T-cell (primary cell): ENCODE measurements at regions not wholly inside any gene's neighbourhood (a gene's known extent, or its start where the extent isn't known, plus 50 kb on each side); places are given as distances from the start of the nearest gene placed in this dataset.

Experiments used
- ATAC-seq, 4 experiments: fragments of 200-7000 bp in 3 of 4; fragments of 150-1000 bp in 1 of 4; cut with Tn5 transposase; replicated peaks in 1 of 4; 1 replicate in 3 of 4; 2 replicates in 1 of 4; pipeline ENCODE4 v1.10.0; 2021; ENCODE audit warnings: moderate library complexity in 3 of 4, mild to moderate bottlenecking in 2 of 4, moderate number of reproducible peaks in 1 of 4
- CTCF ChIA-PET, 2 donors: fragments of 300-600 bp; sonication (Branson Sonifier 250); formaldehyde crosslinking; loops; one replicate each; lab custom pipeline; 2022; ENCODE audit warnings: antibody characterized with exemption in 2 of 2; lab: Charles Lee
- POLR2A ChIA-PET, 2 donors: fragments of 300-600 bp; sonication (Branson Sonifier 250); formaldehyde crosslinking; loops; one replicate each; lab custom pipeline; 2022; ENCODE audit warnings: antibody characterized with exemption in 2 of 2; lab: Charles Lee
- DNase-seq, 35 experiments: peaks; one replicate each; pipeline versions ENCODE4 v3.0.0 to v3.0.0-alpha.2; 2013 to 2023
- H3K27ac ChIP-seq: one replicate; pipeline ENCODE4 v1.5.1; 2013; ENCODE audit warnings: low read length
- H3K27me3 ChIP-seq, 2 experiments: replicated peaks in 1 of 2; 1 replicate in 1 of 2; 2 replicates in 1 of 2; pipeline versions ENCODE4 v1.6.1 to v1.7.0; 2013; ENCODE audit warnings: low read length in 1 of 2, mixed read lengths in 1 of 2; ENCODE audit not compliant: control insufficient read depth in 2 of 2, insufficient read depth in 2 of 2; ENCODE audit errors: extremely low read depth in 1 of 2
- H3K36me3 ChIP-seq, 2 donors: 1 replicate in 1 of 2; 2 replicates in 1 of 2; pipeline versions ENCODE4 v1.6.1 to v1.7.0; 2013; ENCODE audit warnings: low read length in 1 of 2; ENCODE audit not compliant: control insufficient read depth in 2 of 2, insufficient read depth in 1 of 2; ENCODE audit errors: extremely low read depth in 1 of 2
- H3K4me1 ChIP-seq, 2 experiments: 1 replicate in 1 of 2; 2 replicates in 1 of 2; pipeline versions ENCODE4 v1.6.1 to v1.7.0; 2013; ENCODE audit warnings: low read length in 2 of 2, mixed read lengths in 1 of 2; ENCODE audit not compliant: insufficient read depth in 2 of 2, control insufficient read depth in 1 of 2; ENCODE audit errors: extremely low read depth in 1 of 2
- H3K4me3 ChIP-seq, 2 donors: 1 replicate in 1 of 2; 2 replicates in 1 of 2; pipeline versions ENCODE4 v1.5.1 to v1.7.0; 2013; ENCODE audit warnings: mild to moderate bottlenecking in 2 of 2, low read length in 1 of 2, moderate library complexity in 1 of 2; ENCODE audit not compliant: control insufficient read depth in 1 of 2; ENCODE audit errors: extremely low read depth in 1 of 2
- H3K9me3 ChIP-seq: 2 replicates; pipeline ENCODE4 v1.7.0; 2013
- H3K27ac Mint-ChIP-seq, 2 donors: one replicate each; pipeline ENCODE4 v1.8.0; 2020 to 2021; ENCODE audit warnings: mild to moderate bottlenecking in 2 of 2, mixed read lengths in 2 of 2
- H3K27me3 Mint-ChIP-seq, 2 donors: one replicate each; pipeline ENCODE4 v1.8.0; 2021 to 2022; ENCODE audit warnings: mixed read lengths in 2 of 2
- H3K36me3 Mint-ChIP-seq: one replicate; pipeline ENCODE4 v1.8.0; 2021; ENCODE audit warnings: mixed read lengths
- H3K4me1 Mint-ChIP-seq, 3 donors: one replicate each; pipeline ENCODE4 v1.8.0; 2020 to 2022; ENCODE audit warnings: mixed read lengths in 3 of 3, mild to moderate bottlenecking in 1 of 3
- H3K4me3 Mint-ChIP-seq, 3 donors: one replicate each; pipeline ENCODE4 v1.8.0; 2020 to 2022; ENCODE audit warnings: mild to moderate bottlenecking in 3 of 3, mixed read lengths in 3 of 3, moderate library complexity in 3 of 3
- H3K9me3 Mint-ChIP-seq, 3 donors: one replicate each; pipeline ENCODE4 v1.8.0; 2020 to 2022; ENCODE audit warnings: mixed read lengths in 3 of 3
- WGBS: methylation state at CpG from one replicate; pipeline ENCODE4 v1.1.5; 2013; ENCODE audit warnings: missing lambda C conversion rate; ENCODE audit not compliant: insufficient coverage; 5-methylcytosine and 5-hydroxymethylcytosine counted together

- POLR2A ChIA-PET: no interaction called here
- WGBS: no CpG with 5 or more reads among the region's 2 CpGs
- no peaks in the 10 kb centered on the region for H3K9me3 ChIP-seq
- Mint-ChIP-seq H3K27me3 (peaks cover 4 to 9% of the 10 kb centered on the region in 2 donors), H3K36me3 (no peaks in the 10 kb centered on the region), H3K27ac (no peak overlapping the region), H3K4me1 (no peaks in the 10 kb centered on the region), H3K4me3 (no peak overlapping the region), H3K9me3 (no peaks in the 10 kb centered on the region)
- no peak for DNase-seq
- no peak overlapping the region for H3K4me3 ChIP-seq
- H3K27me3 ChIP-seq: no peaks in the 10 kb centered on the region
- H3K27ac ChIP-seq: no peak overlapping the region
- no peak for ATAC-seq
- H3K36me3 ChIP-seq: no peaks in the 10 kb centered on the region
- CTCF ChIA-PET: no interaction called here
- H3K4me1 ChIP-seq: no peaks in the 10 kb centered on the region
Measured at GRCh38 chr6:47116086-47116485, 74.0 kb upstream of the ADGRF1 start.

- H3K36me3 Mint-ChIP-seq: no peaks in the 10 kb centered on the region
- no peaks in the 10 kb centered on the region for H3K36me3 ChIP-seq
- DNase-seq: no peak
- no peaks in the 10 kb centered on the region for H3K27me3 ChIP-seq
- H3K9me3 Mint-ChIP-seq: no peaks in the 10 kb centered on the region
- H3K27me3 Mint-ChIP-seq: peaks cover 4 to 9% of the 10 kb centered on the region in 2 donors
- CTCF ChIA-PET: no interaction called here
- H3K27ac ChIP-seq: no peak overlapping the region
- H3K4me3 ChIP-seq: no peak overlapping the region
- H3K4me1 ChIP-seq: no peaks in the 10 kb centered on the region
- WGBS: 100% methylated on average over 1 of the region's 4 CpGs
- H3K4me1 Mint-ChIP-seq: no peaks in the 10 kb centered on the region
- no peaks in the 10 kb centered on the region for H3K9me3 ChIP-seq
- no peak overlapping the region for H3K4me3 Mint-ChIP-seq
- no peak for ATAC-seq
- POLR2A ChIA-PET: no interaction called here
- H3K27ac Mint-ChIP-seq: no peak overlapping the region
Measured at GRCh38 chr6:47114460-47114859, 72.3 kb upstream of the ADGRF1 start.

- ATAC-seq: no peak
- CTCF ChIA-PET: interaction anchor here in 1 of 2 donors (0.6 kb wide), 1 partner anchor 683 kb away, joined by 3 read pairs; no protein-coding TSS in a partner anchor
- peaks cover 5 to 11% of the 10 kb centered on the region in 2 donors for H3K27me3 Mint-ChIP-seq
- WGBS: no CpG with 5 or more reads among the region's 1 CpG
- H3K27ac Mint-ChIP-seq: no peak overlapping the region
- no peak for DNase-seq
- no peak overlapping the region for H3K4me3 Mint-ChIP-seq
- no peaks in the 10 kb centered on the region for H3K4me1 Mint-ChIP-seq
- H3K4me3 ChIP-seq: no peak overlapping the region
- H3K36me3 Mint-ChIP-seq: no peaks in the 10 kb centered on the region
- no peaks in the 10 kb centered on the region for H3K4me1 ChIP-seq
- no peak overlapping the region for H3K27ac ChIP-seq
- H3K27me3 ChIP-seq: no peaks in the 10 kb centered on the region
- no peaks in the 10 kb centered on the region for H3K36me3 ChIP-seq
- POLR2A ChIA-PET: no interaction called here
- H3K9me3 ChIP-seq: no peaks in the 10 kb centered on the region
- no peaks in the 10 kb centered on the region for H3K9me3 Mint-ChIP-seq
Measured at GRCh38 chr6:47112317-47112716, 70.2 kb upstream of the ADGRF1 start.

- WGBS: no CpG with 5 or more reads among the region's 1 CpG
- H3K4me1 ChIP-seq: no peaks in the 10 kb centered on the region
- ChIA-PET CTCF (no interaction called here), POLR2A (no interaction called here)
- Mint-ChIP-seq H3K4me3 (no peak overlapping the region), H3K27me3 (peaks cover 4 to 10% of the 10 kb centered on the region in 2 donors), H3K4me1 (no peaks in the 10 kb centered on the region), H3K36me3 (no peaks in the 10 kb centered on the region), H3K27ac (no peak overlapping the region), H3K9me3 (no peaks in the 10 kb centered on the region)
- no peaks in the 10 kb centered on the region for H3K27me3 ChIP-seq
- ATAC-seq: no peak
- H3K4me3 ChIP-seq: no peak overlapping the region
- no peak for DNase-seq
- H3K9me3 ChIP-seq: no peaks in the 10 kb centered on the region
- H3K27ac ChIP-seq: no peak overlapping the region
- H3K36me3 ChIP-seq: no peaks in the 10 kb centered on the region
Measured at GRCh38 chr6:47111685-47112084, 69.6 kb upstream of the ADGRF1 start.

GRCh38 chr6:47109281-47109680, 67.1 kb upstream of the ADGRF1 start:
- Mint-ChIP-seq H3K27ac (no peak overlapping the region), H3K27me3 (peaks cover 4% of the 10 kb centered on the region in 2 donors), H3K4me1 (no peaks in the 10 kb centered on the region), H3K4me3 (no peak overlapping the region), H3K9me3 (no peaks in the 10 kb centered on the region), H3K36me3 (no peaks in the 10 kb centered on the region)
- DNase-seq (no peak), ATAC-seq (no peak)
- POLR2A ChIA-PET: no interaction called here
- CTCF ChIA-PET: no interaction called here
- no peaks in the 10 kb centered on the region for H3K9me3 ChIP-seq
- H3K4me3 ChIP-seq: no peak overlapping the region
- H3K27ac ChIP-seq: no peak overlapping the region
- H3K27me3 ChIP-seq: no peaks in the 10 kb centered on the region
- no peaks in the 10 kb centered on the region for H3K4me1 ChIP-seq
- no CpG with 5 or more reads among the region's 2 CpGs for WGBS
- H3K36me3 ChIP-seq: no peaks in the 10 kb centered on the region

GRCh38 chr6:47106721-47107197, 64.6 kb upstream of the ADGRF1 start:
- ATAC-seq: no peak
- H3K27me3 ChIP-seq: no peaks in the 10 kb centered on the region
- H3K9me3 ChIP-seq: no peaks in the 10 kb centered on the region
- peaks cover 4% of the 10 kb centered on the region in 2 donors for H3K27me3 Mint-ChIP-seq
- WGBS: 100% methylated on average over 2 of the region's 3 CpGs
- no peaks in the 10 kb centered on the region for H3K36me3 ChIP-seq
- H3K4me1 Mint-ChIP-seq: no peaks in the 10 kb centered on the region
- ChIA-PET CTCF (interaction anchor here in 1 of 2 donors (0.7 kb wide), 1 partner anchor 242 kb away, joined by 3 read pairs; no protein-coding TSS in a partner anchor), POLR2A (no interaction called here)
- no peaks in the 10 kb centered on the region for H3K36me3 Mint-ChIP-seq
- H3K27ac Mint-ChIP-seq: no peak overlapping the region
- no peak overlapping the region for H3K4me3 ChIP-seq
- no peak overlapping the region for H3K27ac ChIP-seq
- DNase-seq: no peak
- H3K4me3 Mint-ChIP-seq: no peak overlapping the region
- no peaks in the 10 kb centered on the region for H3K4me1 ChIP-seq
- no peaks in the 10 kb centered on the region for H3K9me3 Mint-ChIP-seq

- no peak overlapping the region for H3K4me3 ChIP-seq
- no peaks in the 10 kb centered on the region for H3K9me3 ChIP-seq
- Mint-ChIP-seq H3K36me3 (no peaks in the 10 kb centered on the region), H3K27ac (no peak overlapping the region), H3K4me1 (no peaks in the 10 kb centered on the region), H3K4me3 (no peak overlapping the region), H3K9me3 (no peaks in the 10 kb centered on the region), H3K27me3 (peaks cover 4% of the 10 kb centered on the region in 2 donors)
- no peaks in the 10 kb centered on the region for H3K4me1 ChIP-seq
- ChIA-PET POLR2A (no interaction called here), CTCF (interaction anchor here in 1 of 2 donors (0.7 kb wide), 1 partner anchor 243 kb away, joined by 3 read pairs; no protein-coding TSS in a partner anchor)
- ATAC-seq (no peak), DNase-seq (no peak)
- H3K36me3 ChIP-seq: no peaks in the 10 kb centered on the region
- no peaks in the 10 kb centered on the region for H3K27me3 ChIP-seq
- WGBS: 33% methylated on average over 1 of the region's 3 CpGs
- H3K27ac ChIP-seq: no peak overlapping the region
Measured at GRCh38 chr6:47106216-47106615, 64.1 kb upstream of the ADGRF1 start.
